ENCODE measurements at regions not wholly inside any gene's neighbourhood (a gene's known extent, or its start where the extent isn't known, plus 50 kb on each side); places are given as distances from the start of the nearest gene placed in this dataset.
"Not testable (repeated sequence)": the region's sequence is repeated elsewhere in the genome, so short reads cannot be mapped to it uniquely, and the experiment has no call there.

GRCh38 chr5:6076341-6077239 is 301.8 kb downstream of the MED10 start:
- Histone ChIP-seq H3K9me3 (no peaks in the 10 kb centered on the region), H3K4me1 (no peaks in the 10 kb centered on the region), H3K27me3 (no peaks in the 10 kb centered on the region), H3K4me3 (no peak overlapping the region), H3K27ac (no peak overlapping the region), H3K36me3 (no peaks in the 10 kb centered on the region)
- in situ Hi-C loops (cut with MboI; ENCODE audit: low pct_ligation_motif_present in 1 of 4, low pct_unique_long_range_greater_than_20kb in 1 of 4, low sequenced_read_pairs in 3 of 4) (no loop called here), intact Hi-C loops (cut with DNase I; ENCODE audit: low total_unique reads) (no loop called here)
- DNase-seq = no peak
- TF ChIP-seq POLR2AphosphoS5 (IDR thresholded peaks at IDR 0.05) = no peak
- no peak for TF ChIP-seq CTCF (IDR thresholded peaks at IDR 0.05)
- TF ChIP-seq EP300 (IDR thresholded peaks at IDR 0.05; ENCODE audit: low read depth) = no peak
- TF ChIP-seq POLR2A (IDR thresholded peaks at IDR 0.05) = no peak
- 70 to 74% methylated on average over 5 to 7 of the region's 7 CpGs for WGBS, 2 donors (ENCODE audit: low coverage in 1 of 2)

- H3K4me1 ChIP-seq; H3K4me3 ChIP-seq; H3K9me3 ChIP-seq; H3K27ac ChIP-seq; H3K36me3 ChIP-seq; intact Hi-C loops (cut with DNase I; ENCODE audit: low total_unique reads); in situ Hi-C loops (cut with MboI; ENCODE audit: low pct_ligation_motif_present in 1 of 4, low pct_unique_long_range_greater_than_20kb in 1 of 4, low sequenced_read_pairs in 3 of 4); DNase-seq; H3K27me3 ChIP-seq: not testable (repeated sequence)
- 71 to 80% methylated on average over 3 to 4 of the region's 4 CpGs for WGBS, 2 donors (ENCODE audit: low coverage in 1 of 2)
Observed at GRCh38 chr5:6072488-6072887, 305.9 kb downstream of the MED10 start.

GRCh38 chr5:6069496-6070185 is 308.7 kb downstream of the MED10 start:
- in situ Hi-C loops (cut with MboI; ENCODE audit: low pct_ligation_motif_present in 1 of 4, low pct_unique_long_range_greater_than_20kb in 1 of 4, low sequenced_read_pairs in 3 of 4) (no loop called here), intact Hi-C loops (cut with DNase I; ENCODE audit: low total_unique reads) (no loop called here)
- TF ChIP-seq CTCF (IDR thresholded peaks at IDR 0.05) (no peak), EP300 (IDR thresholded peaks at IDR 0.05; ENCODE audit: low read depth) (no peak), POLR2AphosphoS5 (IDR thresholded peaks at IDR 0.05) (no peak), POLR2A (IDR thresholded peaks at IDR 0.05) (no peak)
- DNase-seq = no peak
- 32 to 43% methylated on average over 2 to 4 of the region's 4 CpGs for WGBS, 2 donors (ENCODE audit: low coverage in 1 of 2)
- Histone ChIP-seq H3K4me3 (no peak overlapping the region), H3K36me3 (no peaks in the 10 kb centered on the region), H3K4me1 (no peaks in the 10 kb centered on the region), H3K27me3 (no peaks in the 10 kb centered on the region), H3K9me3 (no peaks in the 10 kb centered on the region), H3K27ac (no peak overlapping the region)

- no peaks in the 10 kb centered on the region for H3K27me3 ChIP-seq
- in situ Hi-C loops (cut with MboI; ENCODE audit: low pct_ligation_motif_present in 1 of 4, low pct_unique_long_range_greater_than_20kb in 1 of 4, low sequenced_read_pairs in 3 of 4) = no loop called here
- 92% methylated on average over 1 of the region's 1 CpG; no CpG with 5 or more reads in 1 of the 2 donors for WGBS, 2 donors (ENCODE audit: low coverage in 1 of 2)
- no peaks in the 10 kb centered on the region for H3K36me3 ChIP-seq
- no peaks in the 10 kb centered on the region for H3K9me3 ChIP-seq
- no peak overlapping the region for H3K27ac ChIP-seq
- no peaks in the 10 kb centered on the region for H3K4me1 ChIP-seq
- DNase-seq = no peak
- no peak for TF ChIP-seq EP300 (IDR thresholded peaks at IDR 0.05; ENCODE audit: low read depth)
- no peak for TF ChIP-seq CTCF (IDR thresholded peaks at IDR 0.05)
- no peak for TF ChIP-seq POLR2AphosphoS5 (IDR thresholded peaks at IDR 0.05)
- no peak for TF ChIP-seq POLR2A (IDR thresholded peaks at IDR 0.05)
- intact Hi-C loops (cut with DNase I; ENCODE audit: low total_unique reads) = no loop called here
- H3K4me3 ChIP-seq = no peak overlapping the region
Observed at GRCh38 chr5:6066016-6066415, 312.3 kb downstream of the MED10 start.

Data from transverse colon (tissue), 4 donors.